GM23248 (cell line): ENCODE measurements at regions not wholly inside any gene's neighbourhood (a gene's known extent, or its start where the extent isn't known, plus 50 kb on each side); places are given as distances from the start of the nearest gene placed in this dataset.

ENCODE experiments used
- EZH2 ChIP-seq: fragments of 200-600 bp; sonication (generic); IDR thresholded peaks from 2 replicates; pipeline ENCODE4 v1.6.1; 2018; ENCODE audit warnings: antibody characterized with exemption, mild to moderate bottlenecking; ENCODE audit not compliant: insufficient read depth, poor library complexity, severe bottlenecking
- EZH2phosphoT487 ChIP-seq: fragments of 200-600 bp; sonication (generic); IDR thresholded peaks from 2 replicates; pipeline ENCODE4 v1.6.1; 2018; ENCODE audit warnings: antibody characterized with exemption, moderate library complexity, mild to moderate bottlenecking, low read depth; ENCODE audit not compliant: insufficient read depth

DNA sequence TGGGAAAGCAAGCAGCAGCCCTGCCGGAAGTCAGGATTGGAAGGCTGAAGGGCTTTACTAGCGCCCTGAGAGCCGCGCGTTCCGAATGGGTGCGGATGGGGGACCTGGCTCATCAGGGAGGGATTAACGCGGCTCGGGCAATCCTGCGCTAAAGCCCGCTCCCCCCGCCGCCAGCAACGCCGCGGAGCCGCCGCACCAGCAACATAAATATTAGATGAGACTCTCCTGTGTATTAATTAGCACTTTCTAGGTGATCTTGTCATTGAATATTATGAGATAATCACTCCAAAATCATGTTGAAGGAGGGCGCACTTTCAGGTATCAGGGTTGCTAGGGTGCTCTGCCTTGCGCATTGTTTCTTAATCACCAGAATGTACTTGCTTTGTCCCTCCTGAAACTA is 357.2 kb upstream of the FAM241A start:
- no peak for TF ChIP-seq EZH2
- TF ChIP-seq EZH2phosphoT487: no peak
